ENCODE measurements at regions not wholly inside any gene's neighbourhood (a gene's known extent, or its start where the extent isn't known, plus 50 kb on each side); places are given as distances from the start of the nearest gene placed in this dataset.

- Histone ChIP-seq H3K27me3 (no peaks in the 10 kb centered on the region), H3K4me1 (no peaks in the 10 kb centered on the region), H3K9me3 (no peaks in the 10 kb centered on the region), H3K36me3 (no peaks in the 10 kb centered on the region), H3K27ac (no peak overlapping the region), H3K4me3 (no peak overlapping the region)
- intact Hi-C loops (cut with DNase I), result no loop called here
- ATAC-seq, result no peak
- DNase-seq, result no peak
- no peak for TF ChIP-seq CTCF (IDR thresholded peaks at IDR 0.05)
These were observed 1027.1 kb upstream of the PCDH9 start for GRCh38 chr13:68257111-68257842.

- H3K36me3 ChIP-seq, result no peaks in the 10 kb centered on the region
- intact Hi-C loops (cut with DNase I), result no loop called here
- no peak overlapping the region for H3K27ac ChIP-seq
- TF ChIP-seq CTCF (IDR thresholded peaks at IDR 0.05), result no peak
- H3K4me3 ChIP-seq, result no peak overlapping the region
- no peaks in the 10 kb centered on the region for H3K4me1 ChIP-seq
- DNase-seq, result no peak
- H3K9me3 ChIP-seq, result no peaks in the 10 kb centered on the region
- no peaks in the 10 kb centered on the region for H3K27me3 ChIP-seq
- ATAC-seq, result no peak
These were observed 1024.0 kb upstream of the PCDH9 start for GRCh38 chr13:68254151-68254550.

- ATAC-seq, result no peak
- Histone ChIP-seq H3K9me3 (no peaks in the 10 kb centered on the region), H3K4me1 (no peaks in the 10 kb centered on the region), H3K36me3 (no peaks in the 10 kb centered on the region), H3K27ac (no peak overlapping the region), H3K4me3 (no peak overlapping the region), H3K27me3 (no peaks in the 10 kb centered on the region)
- TF ChIP-seq CTCF (IDR thresholded peaks at IDR 0.05), result no peak
- intact Hi-C loops (cut with DNase I), result no loop called here
- DNase-seq, result no peak
These were observed 1004.1 kb upstream of the PCDH9 start for GRCh38 chr13:68234274-68234673.

GRCh38 chr13:68232351-68233130, 1002.4 kb upstream of the PCDH9 start:
- Histone ChIP-seq H3K36me3 (no peaks in the 10 kb centered on the region), H3K4me1 (no peaks in the 10 kb centered on the region), H3K27me3 (no peaks in the 10 kb centered on the region), H3K27ac (no peak overlapping the region), H3K9me3 (no peaks in the 10 kb centered on the region), H3K4me3 (no peak overlapping the region)
- ATAC-seq (no peak), DNase-seq (no peak)
- TF ChIP-seq CTCF (IDR thresholded peaks at IDR 0.05), result no peak
- intact Hi-C loops (cut with DNase I), result no loop called here

GRCh38 chr13:68214691-68215415, 984.7 kb upstream of the PCDH9 start:
- no peak for TF ChIP-seq CTCF (IDR thresholded peaks at IDR 0.05)
- no peak overlapping the region for H3K27ac ChIP-seq
- H3K4me3 ChIP-seq, result no peak overlapping the region
- H3K27me3 ChIP-seq, result no peaks in the 10 kb centered on the region
- no peak for DNase-seq
- H3K4me1 ChIP-seq, result no peaks in the 10 kb centered on the region
- H3K9me3 ChIP-seq, result no peaks in the 10 kb centered on the region
- no peaks in the 10 kb centered on the region for H3K36me3 ChIP-seq
- intact Hi-C loops (cut with DNase I), result no loop called here
- ATAC-seq, result no peak
